ENCODE measurements at regions not wholly inside any gene's neighbourhood (a gene's known extent, or its start where the extent isn't known, plus 50 kb on each side); places are given as distances from the start of the nearest gene placed in this dataset.

DNA sequence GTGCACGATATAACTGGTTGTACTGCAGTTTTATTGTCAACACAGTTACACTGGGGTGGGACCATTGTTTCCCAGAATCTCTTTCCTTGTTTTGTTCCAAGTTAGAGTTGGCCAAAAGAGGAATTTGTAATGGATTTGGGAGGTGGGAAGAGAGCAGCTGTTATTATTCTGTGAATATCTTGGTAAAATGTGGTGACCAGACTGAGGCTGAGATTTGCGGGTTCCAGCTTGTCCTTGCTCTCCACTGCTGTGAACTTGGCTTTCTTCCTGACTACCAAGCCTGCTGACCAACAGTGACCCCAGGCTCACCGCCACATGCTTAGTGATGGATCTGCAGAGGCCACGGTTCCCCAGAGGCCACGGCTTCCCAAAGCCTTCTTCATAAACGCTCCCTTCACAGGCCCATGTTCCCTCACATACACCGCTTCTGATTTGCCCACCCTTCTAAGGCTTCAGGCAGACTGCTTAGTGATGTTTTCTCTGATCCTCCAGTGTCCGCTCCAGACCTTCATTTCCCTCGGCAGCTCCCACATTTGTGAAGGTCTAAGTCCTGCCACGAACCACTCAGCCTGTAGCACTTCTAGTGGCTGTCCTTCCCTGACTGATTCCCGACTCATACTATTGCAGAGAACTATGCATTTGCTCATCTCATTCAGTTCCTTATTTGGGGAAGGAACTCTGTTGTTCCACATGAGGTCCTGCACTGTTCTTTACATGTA is 525.5 kb upstream of the RGMA start:
- DNase-seq: no peak

DNA sequence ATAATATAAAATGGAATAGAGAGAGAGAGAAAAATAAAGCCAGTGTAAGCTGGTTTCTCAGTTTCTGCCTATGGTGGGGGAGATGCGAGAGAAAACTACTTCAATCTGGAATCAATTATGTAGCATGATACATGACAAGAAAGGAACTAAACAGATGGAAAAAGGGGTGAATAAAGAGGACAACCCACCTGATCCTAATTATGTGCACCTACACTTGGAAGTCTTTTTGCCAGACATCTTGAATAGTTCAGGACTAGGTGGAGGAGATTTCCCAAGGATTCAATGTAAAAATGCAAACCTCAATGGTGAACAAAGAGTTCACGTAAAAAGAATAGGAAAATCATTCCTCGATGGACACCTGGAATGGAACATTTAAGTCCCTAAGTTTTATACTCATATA is 524.4 kb upstream of the RGMA start:
- DNase-seq: no peak

DNA sequence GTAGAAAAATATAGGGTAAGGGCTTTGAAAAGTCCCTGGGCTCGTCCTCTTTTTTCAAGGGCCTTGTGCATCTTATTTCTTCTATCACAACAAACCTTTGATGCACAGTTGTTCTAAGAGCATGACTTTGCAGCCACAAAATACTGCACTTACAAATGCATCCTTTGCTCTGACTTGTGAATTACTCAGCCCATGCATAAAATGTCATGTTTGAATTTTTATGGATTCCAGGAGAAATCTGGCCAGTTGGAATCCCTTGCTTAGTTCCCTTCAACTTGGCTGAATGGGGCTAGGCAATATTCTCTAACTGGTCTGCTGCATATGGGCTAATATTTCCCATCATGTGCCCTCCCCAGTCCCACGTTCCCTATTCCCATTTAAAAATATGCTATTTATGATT is 523.9 kb upstream of the RGMA start:
- DNase-seq: no peak

DNA sequence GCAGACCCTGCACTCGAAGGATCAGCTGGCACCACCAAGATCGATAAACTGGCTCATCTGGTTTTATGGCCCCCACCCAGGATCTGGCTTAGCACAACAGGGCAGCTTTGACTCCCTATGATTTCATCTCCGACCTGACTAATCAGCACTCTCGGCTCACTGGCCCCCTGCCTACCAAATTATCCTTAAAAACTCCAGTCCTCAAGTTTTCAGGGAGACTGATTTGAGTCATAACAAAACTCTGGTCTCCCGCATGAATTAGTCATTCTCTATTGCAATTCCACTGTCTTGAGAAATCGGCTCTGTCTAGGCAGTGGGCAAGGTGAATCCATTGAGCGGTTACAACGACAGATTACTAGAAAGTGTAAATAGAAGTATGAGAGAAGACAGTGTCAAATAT is 521.9 kb upstream of the RGMA start:
- no peak for DNase-seq

DNA sequence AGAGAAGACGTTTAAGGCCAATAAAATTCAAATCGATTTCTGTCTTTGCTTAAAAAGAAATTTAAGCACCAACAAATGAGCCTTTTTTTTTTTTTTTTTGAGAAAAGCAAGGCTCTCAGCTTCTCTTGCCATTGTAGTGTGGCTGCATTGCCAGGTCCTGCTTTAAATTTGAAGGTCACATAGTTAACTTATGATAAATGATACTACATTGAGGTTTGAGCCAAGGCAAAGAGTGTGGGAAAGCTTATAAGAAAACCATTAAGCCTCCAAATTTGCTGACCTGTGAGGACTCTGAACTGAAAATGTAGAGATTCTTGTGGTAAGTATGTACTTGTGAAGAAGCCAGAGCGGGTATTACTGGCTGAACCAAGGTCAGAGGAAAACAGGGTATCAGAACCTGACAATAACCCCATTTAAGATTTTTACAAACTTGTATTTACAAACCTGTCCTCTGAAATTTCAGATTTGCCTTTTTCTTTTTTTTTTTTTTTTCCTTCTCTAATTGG is 519.7 kb upstream of the RGMA start:
- no peak for DNase-seq

DNA sequence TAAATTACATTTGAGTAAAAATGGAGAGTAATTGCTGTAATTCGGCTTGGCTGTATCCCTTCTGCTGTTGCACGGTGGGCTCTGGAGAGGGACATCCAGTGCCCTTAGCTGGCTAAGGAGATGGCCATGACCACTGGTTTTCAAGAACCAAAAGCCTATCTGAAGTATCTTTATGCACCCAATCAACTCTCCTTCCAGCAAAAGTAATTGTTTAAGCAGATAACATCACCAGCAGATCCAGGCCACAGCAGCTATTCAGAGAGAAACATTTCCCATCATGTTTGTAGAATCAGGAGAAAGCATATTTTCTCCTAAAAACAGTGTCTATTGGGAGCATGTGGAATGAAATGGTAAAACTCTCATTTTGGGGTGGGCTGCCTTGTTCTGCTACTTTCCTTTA is 514.5 kb upstream of the RGMA start:
- DNase-seq: no peak

DNA sequence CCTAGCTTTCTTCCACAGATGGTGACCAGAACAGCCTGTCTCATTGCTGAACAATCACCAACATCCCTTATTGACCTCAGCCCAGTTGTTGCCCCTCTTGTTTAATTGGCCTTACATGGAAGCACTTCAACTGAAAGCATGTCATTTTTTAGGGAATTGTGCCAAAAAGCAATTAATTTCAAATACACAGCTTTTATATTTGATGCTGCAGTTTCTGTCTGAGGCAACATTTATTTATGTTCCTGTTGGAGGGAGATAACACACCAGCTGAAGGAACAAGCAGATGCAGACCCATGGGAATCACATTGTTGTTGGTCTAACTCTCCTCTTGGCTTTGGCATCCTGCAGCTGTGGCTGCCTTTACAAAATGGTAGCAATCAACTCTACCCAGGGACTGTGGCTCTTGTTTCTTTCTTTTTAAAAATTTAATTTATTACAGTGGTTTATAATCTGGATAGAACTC is 498.1 kb upstream of the RGMA start:
- no peak for DNase-seq

DNA sequence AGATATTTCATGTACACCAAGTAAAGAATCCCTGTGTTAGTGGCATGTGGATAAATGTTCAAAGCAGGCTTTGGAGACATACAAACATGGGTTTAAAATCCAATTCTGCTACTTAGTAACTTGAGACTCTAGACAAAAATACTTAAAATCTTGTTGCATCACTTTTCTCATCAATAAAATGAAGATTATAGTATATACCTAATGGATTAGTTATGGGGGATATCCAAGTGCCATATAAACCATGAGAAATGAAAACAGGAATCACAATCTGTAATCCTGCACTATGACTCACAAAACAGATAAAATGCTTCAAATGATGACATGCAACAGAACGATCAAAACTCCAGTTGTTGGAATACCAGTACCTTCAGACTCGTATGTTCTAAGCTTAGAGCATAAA is 496.0 kb upstream of the RGMA start:
- DNase-seq: no peak

DNA sequence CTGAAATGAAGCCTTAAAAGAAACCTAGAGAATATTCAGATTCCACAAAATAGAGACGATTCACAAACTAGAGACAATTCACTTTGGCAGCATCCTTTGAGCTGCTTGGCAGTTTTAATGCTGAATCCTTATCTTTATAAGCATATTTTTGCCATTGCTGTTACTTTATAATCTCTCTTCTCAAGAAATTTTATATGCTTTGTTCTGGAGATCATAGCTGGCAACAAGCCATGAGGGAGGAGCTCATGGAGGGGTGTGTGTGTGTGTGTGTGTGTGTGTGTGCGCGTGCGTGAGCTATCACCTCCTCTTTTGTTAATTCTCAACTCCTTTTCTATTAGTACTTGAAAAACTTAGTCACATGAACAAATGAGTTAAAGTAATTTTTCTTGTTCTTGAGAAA is 495.0 kb upstream of the RGMA start:
- DNase-seq: no peak

DNA sequence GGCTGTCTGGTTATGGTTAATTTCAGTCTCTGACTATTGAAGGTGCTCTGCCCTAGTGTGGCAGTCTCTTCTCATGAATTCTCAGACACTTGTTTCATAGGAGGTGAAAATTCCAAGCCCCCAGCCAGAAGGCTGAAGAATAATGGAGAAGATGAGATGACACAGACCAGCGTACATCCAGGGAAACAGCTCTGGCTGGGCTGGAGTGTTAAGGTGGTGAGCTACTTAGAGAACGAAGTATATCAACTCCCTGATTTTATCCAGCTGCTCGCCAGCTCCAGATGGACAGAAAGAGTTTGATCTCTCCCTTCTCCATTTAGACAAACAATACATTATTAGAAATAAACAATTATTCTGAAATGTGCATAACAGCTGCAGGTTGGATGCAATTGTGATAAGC is 494.5 kb upstream of the RGMA start:
- no peak for DNase-seq

DNA sequence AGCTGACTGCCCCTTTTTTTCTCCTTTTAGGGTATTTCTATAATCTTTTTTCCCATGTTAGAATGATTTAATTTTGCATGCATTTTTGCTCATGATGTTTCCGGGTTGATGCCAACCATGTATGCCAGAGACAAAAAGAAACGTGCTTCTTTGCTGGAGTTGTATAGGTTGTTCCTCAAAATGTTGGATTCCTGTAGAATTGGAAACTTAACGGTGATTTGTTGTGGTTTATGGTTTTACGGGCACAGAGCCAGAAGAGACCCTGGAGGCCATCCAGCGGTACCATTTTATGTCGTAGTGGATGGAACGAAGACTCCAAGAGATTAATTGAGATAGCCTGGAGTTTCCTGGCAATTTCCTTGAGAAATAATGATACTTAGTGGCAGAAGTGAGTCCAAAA is 481.5 kb upstream of the RGMA start:
- no peak for DNase-seq

DNA sequence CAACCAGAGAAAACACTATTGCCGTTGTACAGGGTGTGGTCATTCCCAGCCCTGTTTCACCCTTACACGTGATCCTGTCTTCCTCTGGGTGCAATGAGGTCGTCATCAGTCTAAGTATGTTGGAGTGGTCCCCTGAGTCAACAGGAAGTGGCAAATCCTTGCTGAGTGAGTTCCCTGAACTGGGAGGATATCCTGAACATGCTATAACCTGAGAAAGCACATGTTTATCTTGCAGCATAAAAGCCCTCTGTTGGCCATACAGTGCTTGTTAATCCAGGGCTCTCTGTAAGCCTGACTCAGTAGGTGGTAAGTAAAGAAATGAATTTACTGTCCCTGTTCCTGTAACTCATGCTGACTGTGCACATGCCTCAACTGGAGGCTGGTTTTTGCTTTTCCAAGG is 477.8 kb upstream of the RGMA start:
- no peak for DNase-seq

DNA sequence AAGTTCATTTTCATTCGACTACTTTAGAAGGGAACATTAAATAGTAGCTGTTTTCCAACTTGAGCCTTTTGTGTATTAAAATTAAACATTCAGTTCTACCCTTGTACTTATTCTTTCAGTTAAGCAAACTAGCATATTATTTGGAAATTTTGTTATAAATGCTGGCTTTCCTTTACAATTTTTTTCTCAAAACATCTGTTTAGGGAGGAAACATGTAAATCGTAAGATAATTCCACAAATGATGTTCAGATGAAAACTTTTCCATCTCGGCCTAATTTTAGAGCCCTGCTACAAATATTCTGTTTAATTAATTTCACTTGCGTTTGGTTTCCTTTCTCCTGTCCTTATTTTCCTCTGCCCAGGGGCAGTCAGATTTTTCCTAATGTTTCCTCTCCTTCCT is 476.2 kb upstream of the RGMA start:
- no peak for DNase-seq

DNA sequence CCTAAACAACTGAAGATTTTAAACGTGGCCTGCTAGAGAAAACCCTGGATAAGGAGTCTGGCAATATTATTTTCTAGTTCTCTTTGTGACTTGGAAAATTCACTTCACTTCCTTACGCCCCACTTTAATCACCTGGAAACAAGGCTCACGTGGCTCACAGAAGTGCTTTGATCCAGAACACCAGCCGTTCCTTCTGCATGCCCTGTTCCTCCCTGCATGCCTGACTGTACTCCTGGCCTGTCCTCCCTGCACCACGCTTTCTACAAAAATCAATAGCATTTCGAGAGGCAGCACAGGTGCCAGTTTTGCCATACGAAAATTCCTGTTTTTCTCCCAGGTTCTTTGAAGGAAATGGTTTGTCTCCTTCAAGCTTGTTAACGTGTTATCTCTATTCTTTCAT is 474.2 kb upstream of the RGMA start:
- no peak for DNase-seq

DNA sequence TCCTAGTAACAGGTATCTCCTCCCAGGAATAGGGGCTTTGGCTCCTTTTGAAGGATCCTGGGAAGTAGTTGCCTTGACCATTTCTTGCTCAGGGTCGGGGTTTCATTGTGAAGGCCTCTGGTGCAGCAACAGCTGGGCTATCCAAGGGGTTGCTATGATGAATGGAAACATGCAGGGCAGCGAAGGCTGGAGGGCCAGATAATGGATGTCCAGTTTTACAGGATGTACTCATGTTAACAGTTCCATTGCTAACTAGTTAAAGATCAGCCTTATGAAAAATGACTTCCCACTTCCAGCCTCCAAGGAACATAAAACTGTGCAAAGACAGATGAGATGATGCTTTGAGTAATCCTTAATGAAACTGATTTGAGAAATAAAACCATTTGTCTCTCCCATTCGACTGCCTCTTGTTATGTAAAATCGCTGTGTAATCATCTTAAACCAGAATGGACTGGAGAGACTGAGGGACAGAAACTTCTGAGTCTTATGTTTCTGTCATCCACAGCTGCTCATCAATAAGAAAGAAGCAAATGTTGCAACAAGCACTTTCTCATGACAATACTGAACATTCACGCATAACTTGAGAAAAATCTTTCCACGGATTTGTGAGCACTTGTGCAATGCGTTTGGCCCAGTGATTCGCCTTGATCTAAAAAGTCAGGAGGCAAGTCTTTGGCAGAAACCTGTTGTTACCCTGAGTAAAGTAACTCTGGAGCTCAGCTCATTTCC is 473.5 kb upstream of the RGMA start:
- no peak for DNase-seq

DNA sequence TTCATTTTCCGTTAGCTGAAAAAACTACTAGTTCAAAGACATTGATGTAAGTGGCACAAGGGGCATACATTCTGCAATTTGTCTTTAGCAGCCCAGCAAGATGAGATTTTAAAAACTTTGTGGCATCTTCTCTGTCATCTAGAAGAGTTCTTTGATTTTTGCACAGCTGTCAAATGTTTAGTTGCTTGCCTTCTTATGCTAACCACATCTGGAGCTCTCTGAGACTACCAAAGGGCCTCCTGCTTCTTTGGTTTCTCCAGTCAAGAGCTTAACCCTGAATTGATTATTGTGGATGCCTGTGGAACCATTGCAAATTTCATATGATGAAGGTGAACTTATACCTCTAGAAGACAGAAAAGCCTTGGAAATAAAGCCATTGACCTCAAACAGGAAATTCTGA is 468.7 kb upstream of the RGMA start:
- no peak for DNase-seq

DNA sequence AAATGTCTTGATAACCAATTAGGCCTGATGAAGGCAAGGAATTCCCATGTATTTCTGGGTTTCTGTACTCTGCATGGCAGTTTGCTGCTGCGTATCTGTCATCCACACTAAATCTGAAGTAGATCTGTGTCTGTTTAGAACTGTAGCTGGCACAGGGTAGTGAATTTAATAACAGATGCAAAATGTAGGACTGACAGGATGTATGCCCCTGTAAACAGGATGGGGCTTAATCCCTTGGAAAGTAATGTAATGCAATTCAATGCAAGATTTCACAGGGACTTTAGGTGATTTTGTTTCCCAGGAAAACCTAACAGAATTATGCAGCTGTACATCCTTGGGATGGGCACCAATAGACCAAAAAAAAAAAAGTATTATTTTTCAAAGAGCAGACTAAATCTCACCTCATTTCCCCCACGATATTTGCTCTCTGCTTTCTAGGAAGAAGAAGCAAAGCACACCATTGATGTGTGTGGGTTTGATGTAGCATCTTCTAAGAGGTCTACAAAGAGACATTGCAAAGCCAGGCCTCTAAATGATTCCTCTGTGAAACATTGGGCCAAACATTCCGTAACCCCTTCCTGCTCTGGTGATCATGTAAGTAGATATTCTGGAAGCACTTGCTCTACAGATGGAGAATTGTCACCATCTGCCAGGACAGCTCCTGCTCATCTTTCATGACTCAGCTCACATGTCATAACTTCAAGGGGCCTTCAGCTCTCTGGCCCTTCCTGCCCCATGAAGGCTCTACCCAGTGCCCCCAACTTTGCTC is 464.3 kb upstream of the RGMA start:
- DNase-seq: no peak

DNA sequence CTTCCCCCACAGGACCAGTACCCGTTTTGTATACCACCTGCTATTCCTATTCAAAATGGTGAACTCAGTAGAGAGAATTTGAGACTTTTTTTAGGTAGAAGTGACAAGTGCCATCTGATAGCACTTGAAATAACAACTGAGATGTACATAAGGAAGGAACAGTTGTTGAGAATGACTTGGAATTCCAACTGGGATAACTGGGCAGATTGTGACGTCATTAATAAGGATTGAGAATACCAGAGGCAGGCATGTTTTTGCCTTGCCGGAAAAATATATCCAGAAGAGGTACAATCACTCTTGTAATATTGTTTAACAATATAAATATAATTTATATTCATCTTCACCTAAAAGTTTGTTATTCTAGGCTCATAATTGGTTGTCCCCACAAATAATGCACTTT is 454.1 kb upstream of the RGMA start:
- DNase-seq: no peak

DNA sequence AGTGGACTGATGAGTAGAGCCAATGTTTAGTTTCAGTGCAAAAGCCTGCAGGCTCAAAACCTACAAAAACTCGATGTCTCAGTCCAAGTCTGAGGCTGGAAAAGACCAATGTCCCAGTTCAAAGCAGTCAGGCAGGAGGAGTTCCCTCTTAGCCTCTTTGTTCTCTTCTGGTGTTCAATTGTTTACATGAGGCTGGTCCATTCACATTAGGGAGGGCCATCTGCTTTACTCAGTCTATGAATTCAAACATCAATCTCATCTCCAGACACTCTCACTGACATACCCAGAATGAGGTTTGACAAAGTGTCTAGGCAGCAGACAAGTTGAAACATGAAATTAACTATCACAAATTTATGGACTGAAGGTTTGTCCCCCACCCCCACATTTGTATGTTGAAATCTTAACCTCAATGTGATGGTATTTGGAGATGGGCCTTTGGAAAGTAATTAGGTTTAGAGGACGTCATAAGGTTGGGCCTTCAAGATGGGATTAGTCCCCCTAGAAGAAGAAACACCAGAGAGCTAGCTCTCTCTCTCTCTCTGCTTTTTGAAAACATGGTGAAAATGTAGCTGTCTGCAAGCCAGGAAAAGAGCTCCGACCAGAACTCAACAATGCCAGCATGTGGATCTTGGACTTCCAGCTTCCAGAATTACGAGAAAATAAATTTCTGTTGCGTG is 438.5 kb upstream of the RGMA start:
- DNase-seq: no peak

DNA sequence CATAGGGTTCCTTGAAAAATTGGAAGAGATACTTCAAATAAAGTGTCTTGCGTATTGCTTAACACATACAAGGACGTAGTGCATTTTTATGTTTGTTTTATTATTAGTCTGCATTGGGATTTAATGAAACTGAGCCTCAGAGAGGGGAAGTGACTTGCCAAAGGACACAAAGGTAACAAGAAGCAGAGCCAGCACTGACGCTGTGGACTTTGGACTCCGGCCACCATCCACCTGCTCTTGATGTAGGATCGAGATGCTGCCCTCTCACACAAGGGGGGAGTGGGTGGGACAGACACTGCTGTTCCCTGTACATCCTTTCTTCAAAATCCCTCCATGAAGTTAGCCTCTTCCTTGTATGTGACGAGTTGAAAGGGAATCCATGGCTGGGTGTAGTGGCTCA is 435.4 kb upstream of the RGMA start:
- DNase-seq: no peak

DNA sequence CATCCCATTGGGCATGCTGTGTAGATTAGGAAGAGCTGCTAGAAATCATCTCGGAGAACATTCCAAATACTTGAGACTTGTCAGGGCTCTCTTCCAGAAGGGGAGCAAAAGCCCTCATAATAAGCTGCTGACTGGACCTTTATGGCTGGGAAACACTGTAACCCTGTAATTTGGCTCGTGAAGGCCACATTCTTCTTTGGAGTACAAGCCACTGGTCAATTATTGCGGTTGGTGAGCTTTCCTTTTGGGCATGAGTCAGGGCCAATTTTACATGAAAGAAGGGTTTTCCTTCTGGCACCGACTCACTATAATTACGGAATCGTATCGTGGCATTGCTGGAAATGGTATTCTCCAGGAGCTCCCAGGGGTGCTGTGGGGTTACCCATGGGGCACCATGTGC is 434.5 kb upstream of the RGMA start:
- DNase-seq: no peak

DNA sequence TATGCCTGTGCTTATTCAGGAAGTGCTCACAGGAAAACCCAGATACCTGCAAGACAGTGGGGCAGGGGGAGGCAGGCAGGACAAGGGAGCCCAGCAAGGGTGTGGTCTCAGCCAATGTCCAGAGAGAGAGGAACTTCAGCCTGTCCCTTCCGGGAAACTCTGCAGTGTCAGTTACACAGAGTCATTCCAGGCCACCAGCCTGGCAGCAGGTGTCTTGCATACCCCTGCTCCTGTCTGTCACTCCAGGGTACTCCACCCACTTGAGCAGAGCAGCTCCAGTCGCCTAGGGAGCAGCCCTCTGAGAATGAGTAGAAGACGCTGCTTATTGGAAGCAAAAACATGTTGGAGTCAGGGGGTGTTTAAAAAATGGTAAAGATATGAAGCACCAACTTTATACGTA is 431.2 kb upstream of the RGMA start:
- DNase-seq: no peak

DNA sequence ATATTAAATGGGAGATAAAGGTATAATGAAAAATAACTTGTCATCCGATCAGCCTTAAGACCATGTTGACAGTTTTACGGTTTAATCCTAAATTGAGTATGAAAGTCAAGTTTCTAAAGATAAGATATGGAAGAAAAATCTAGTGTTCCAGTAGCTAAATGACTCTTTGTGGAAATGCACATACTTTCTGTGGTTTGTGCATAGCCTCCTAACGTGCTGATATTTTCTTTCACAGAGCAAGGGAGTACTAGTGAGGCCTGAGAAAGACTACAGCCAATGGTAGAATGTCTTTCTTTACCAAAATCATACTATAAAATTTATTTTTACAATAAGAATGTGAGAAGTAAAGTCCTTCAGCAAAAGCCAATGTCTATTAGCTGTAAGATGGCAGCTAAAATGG is 430.6 kb upstream of the RGMA start:
- no peak for DNase-seq
